CD14-positive monocyte (primary cell): ENCODE measurements at regions not wholly inside any gene's neighbourhood (a gene's known extent, or its start where the extent isn't known, plus 50 kb on each side); places are given as distances from the start of the nearest gene placed in this dataset.

Experiments used
- DNase-seq, 3 donors: peaks; one replicate each; pipeline ENCODE4 v3.0.0-alpha.2; 2011 to 2022
- H2AFZ ChIP-seq: 2 replicates; pipeline ENCODE4 v1.6.0; 2012; ENCODE audit warnings: mild to moderate bottlenecking, low read depth, low read length, inconsistent platforms; ENCODE audit not compliant: insufficient read depth, poor library complexity, severe bottlenecking
- H3K27ac ChIP-seq, 2 donors: 1 replicate in 1 of 2; 2 replicates in 1 of 2; pipeline ENCODE4 v1.5.1; 2012 to 2013; ENCODE audit warnings: low read length in 2 of 2, control low read depth in 1 of 2, inconsistent platforms in 1 of 2, low read depth in 1 of 2, mild to moderate bottlenecking in 1 of 2
- H3K27me3 ChIP-seq, 2 donors: one replicate each; pipeline versions ENCODE4 v1.6.0 to v1.6.1; 2011 to 2013; ENCODE audit warnings: low read length in 2 of 2; ENCODE audit not compliant: control insufficient read depth in 2 of 2, insufficient read depth in 2 of 2
- H3K36me3 ChIP-seq, 2 donors: replicated peaks in 1 of 2; 1 replicate in 1 of 2; 2 replicates in 1 of 2; pipeline versions ENCODE4 v1.5.1 to v1.6.1; 2012 to 2013; ENCODE audit warnings: low read length in 2 of 2, control low read depth in 1 of 2, inconsistent platforms in 1 of 2, mild to moderate bottlenecking in 1 of 2; ENCODE audit not compliant: insufficient read depth in 2 of 2, control insufficient read depth in 1 of 2
- H3K4me1 ChIP-seq, 2 donors: 1 replicate in 1 of 2; 2 replicates in 1 of 2; pipeline versions ENCODE4 v1.5.1 to v1.6.1; 2012 to 2013; ENCODE audit warnings: low read length in 2 of 2, control low read depth in 1 of 2, inconsistent platforms in 1 of 2, mild to moderate bottlenecking in 1 of 2, moderate library complexity in 1 of 2; ENCODE audit not compliant: insufficient read depth in 2 of 2, control insufficient read depth in 1 of 2
- H3K4me2 ChIP-seq: replicated peaks from 2 replicates; pipeline ENCODE3; 2012; ENCODE audit warnings: low read length, moderate library complexity, mild to moderate bottlenecking; ENCODE audit not compliant: poor library complexity, severe bottlenecking; ENCODE audit errors: extremely low read depth
- H3K4me3 ChIP-seq, 3 experiments: fragments of 200-600 bp in 1 of 3; sonication (generic) in 1 of 3; replicated peaks in 1 of 3; 1 replicate in 2 of 3; 2 replicates in 1 of 3; pipeline ENCODE4 v1.5.1; 2011 to 2013; ENCODE audit warnings: low read length in 3 of 3, mild to moderate bottlenecking in 3 of 3, control low read depth in 2 of 3, low read depth in 2 of 3, inconsistent platforms in 1 of 3, moderate library complexity in 1 of 3
- H3K79me2 ChIP-seq: 2 replicates; pipeline ENCODE4 v1.6.0; 2012; ENCODE audit warnings: mild to moderate bottlenecking, control low read depth, inconsistent platforms, low read length, moderate library complexity; ENCODE audit not compliant: insufficient read depth
- H3K9ac ChIP-seq: 2 replicates; pipeline ENCODE4 v1.6.0; 2017; ENCODE audit warnings: low read length, mild to moderate bottlenecking; ENCODE audit not compliant: insufficient read depth, poor library complexity, severe bottlenecking
- H3K9me3 ChIP-seq, 2 donors: replicated peaks in 1 of 2; 1 replicate in 1 of 2; 2 replicates in 1 of 2; pipeline versions ENCODE4 v1.5.1 to v1.6.1; 2012 to 2013; ENCODE audit warnings: low read length in 2 of 2, control low read depth in 1 of 2; ENCODE audit not compliant: control insufficient read depth in 1 of 2, insufficient read depth in 1 of 2
- H4K20me1 ChIP-seq: 2 replicates; pipeline ENCODE4 v1.6.0; 2012; ENCODE audit warnings: mild to moderate bottlenecking, low read length, control low read depth, moderate library complexity; ENCODE audit not compliant: insufficient read depth
- H3K27ac Mint-ChIP-seq, 7 donors: one replicate each; pipeline ENCODE4 v1.8.0; 2020; ENCODE audit warnings: mild to moderate bottlenecking in 7 of 7, mixed read lengths in 7 of 7, moderate library complexity in 6 of 7, inconsistent platforms in 2 of 7
- H3K27me3 Mint-ChIP-seq, 3 donors: one replicate each; pipeline ENCODE4 v1.8.0; 2021 to 2022; ENCODE audit warnings: low read depth in 3 of 3, mild to moderate bottlenecking in 3 of 3, mixed read lengths in 3 of 3, moderate library complexity in 3 of 3, inconsistent platforms in 1 of 3
- H3K36me3 Mint-ChIP-seq, 2 donors: one replicate each; pipeline ENCODE4 v1.8.0; 2020; ENCODE audit warnings: mixed read lengths in 2 of 2, inconsistent platforms in 1 of 2, mild to moderate bottlenecking in 1 of 2
- H3K4me1 Mint-ChIP-seq: one replicate; pipeline ENCODE4 v1.8.0; 2020; ENCODE audit warnings: mild to moderate bottlenecking, mixed read lengths
- H3K4me3 Mint-ChIP-seq, 2 donors: one replicate each; pipeline ENCODE4 v1.8.0; 2020; ENCODE audit warnings: mild to moderate bottlenecking in 2 of 2, mixed read lengths in 2 of 2, moderate library complexity in 1 of 2
- H3K9me3 Mint-ChIP-seq, 7 donors: one replicate each; pipeline ENCODE4 v1.8.0; 2020 to 2022; ENCODE audit warnings: mixed read lengths in 7 of 7, mild to moderate bottlenecking in 6 of 7, moderate library complexity in 6 of 7, inconsistent platforms in 2 of 7
- CTCF ChIP-seq: fragments of 200-600 bp; IDR thresholded peaks from one replicate; pipeline ENCODE4 v1.8.0; 2022; ENCODE audit warnings: antibody characterized with exemption, mild to moderate bottlenecking
- WGBS: methylation state at CpG from one replicate; pipeline ENCODE4 v1.1.5; 2013; ENCODE audit warnings: missing lambda C conversion rate; ENCODE audit not compliant: insufficient coverage; 5-methylcytosine and 5-hydroxymethylcytosine counted together
- intact Hi-C, 2 donors: fragments of 100-400 bp; cut with micrococcal nuclease; formaldehyde crosslinking; loops; one replicate each; pipeline versions ENCODE4 v1.15.0 to v1.15.1; 2023

GRCh38 chr3:66618066-66618465 is 117.2 kb upstream of the LRIG1 start:
- no peaks in the 10 kb centered on the region for H3K4me1 ChIP-seq
- H3K27ac ChIP-seq: no peak overlapping the region
- Mint-ChIP-seq H3K4me1 (no peaks in the 10 kb centered on the region), H3K27ac (no peak overlapping the region), H3K4me3 (no peak overlapping the region), H3K36me3 (no peaks in the 10 kb centered on the region), H3K9me3 (peaks cover 0 to 9% (median 4%) of the 10 kb centered on the region in 7 donors), H3K27me3 (peaks cover 0 to 4% (median 0%) of the 10 kb centered on the region in 3 donors)
- no peaks in the 10 kb centered on the region for H3K36me3 ChIP-seq
- intact Hi-C loops: no loop called here
- H3K9ac ChIP-seq: no peak overlapping the region
- DNase-seq: no peak
- H3K79me2 ChIP-seq: no peaks in the 10 kb centered on the region
- 100% methylated on average over 1 of the region's 4 CpGs for WGBS
- H3K9me3 ChIP-seq: no peaks in the 10 kb centered on the region
- no peaks in the 10 kb centered on the region for H4K20me1 ChIP-seq
- TF ChIP-seq CTCF: no peak
- no peaks in the 10 kb centered on the region for H3K27me3 ChIP-seq
- H3K4me3 ChIP-seq: no peak overlapping the region
- no peak overlapping the region for H3K4me2 ChIP-seq
- no peak overlapping the region for H2AFZ ChIP-seq

- Histone ChIP-seq H3K9me3 (no peaks in the 10 kb centered on the region), H3K79me2 (no peaks in the 10 kb centered on the region), H3K27me3 (no peaks in the 10 kb centered on the region), H3K27ac (no peak overlapping the region), H2AFZ (no peak overlapping the region), H3K4me3 (no peak overlapping the region), H3K36me3 (no peaks in the 10 kb centered on the region), H4K20me1 (no peaks in the 10 kb centered on the region), H3K9ac (no peak overlapping the region), H3K4me2 (no peak overlapping the region), H3K4me1 (no peaks in the 10 kb centered on the region)
- Mint-ChIP-seq H3K36me3 (no peaks in the 10 kb centered on the region), H3K9me3 (peaks cover 0 to 9% (median 4%) of the 10 kb centered on the region in 7 donors), H3K27me3 (peaks cover 0 to 2% (median 2%) of the 10 kb centered on the region in 3 donors), H3K27ac (no peak overlapping the region), H3K4me1 (no peaks in the 10 kb centered on the region), H3K4me3 (no peak overlapping the region)
- intact Hi-C loops: no loop called here
- 91% methylated on average over 8 of the region's 9 CpGs for WGBS
- TF ChIP-seq CTCF: no peak
- no peak for DNase-seq
Measured at GRCh38 chr3:66620296-66620695, 119.5 kb upstream of the LRIG1 start.
